ENCODE measurements at regions not wholly inside any gene's neighbourhood (a gene's known extent, or its start where the extent isn't known, plus 50 kb on each side); places are given as distances from the start of the nearest gene placed in this dataset.
"Not testable (repeated sequence)": the region's sequence is repeated elsewhere in the genome, so short reads cannot be mapped to it uniquely, and the experiment has no call there.

- H3K27me3 Mint-ChIP-seq (ENCODE audit: low read depth), result no peaks in the 10 kb centered on the region
- intact Hi-C loops (cut with micrococcal nuclease), result no loop called here
- CTCF ChIA-PET, result no interaction called here
- no peaks in the 10 kb centered on the region for H3K9me3 Mint-ChIP-seq
- no peak for DNase-seq
- no peak overlapping the region for H3K27ac Mint-ChIP-seq
- no peak overlapping the region for H3K4me3 Mint-ChIP-seq
- H3K36me3 Mint-ChIP-seq (ENCODE audit: low read depth), result no peaks in the 10 kb centered on the region
- H3K4me1 Mint-ChIP-seq (ENCODE audit: low read depth), result no peaks in the 10 kb centered on the region
Observed at GRCh38 chr5:107017616-107018015, 653.1 kb downstream of the EFNA5 start.

GRCh38 chr5:107012371-107012770 lies 658.4 kb downstream of the EFNA5 start:
- H3K9me3 Mint-ChIP-seq, result peaks cover 4% of the 10 kb centered on the region
- no peaks in the 10 kb centered on the region for H3K36me3 Mint-ChIP-seq (ENCODE audit: low read depth)
- no peak overlapping the region for H3K4me3 Mint-ChIP-seq
- H3K27me3 Mint-ChIP-seq (ENCODE audit: low read depth), result no peaks in the 10 kb centered on the region
- DNase-seq, result no peak
- intact Hi-C loops (cut with micrococcal nuclease), result no loop called here
- CTCF ChIA-PET, result no interaction called here
- no peaks in the 10 kb centered on the region for H3K4me1 Mint-ChIP-seq (ENCODE audit: low read depth)
- H3K27ac Mint-ChIP-seq, result no peak overlapping the region

- intact Hi-C loops (cut with micrococcal nuclease), result no loop called here
- CTCF ChIA-PET, result no interaction called here
- peaks cover 4% of the 10 kb centered on the region for H3K9me3 Mint-ChIP-seq
- no peak overlapping the region for H3K27ac Mint-ChIP-seq
- no peak for DNase-seq
- no peak overlapping the region for H3K4me3 Mint-ChIP-seq
- H3K27me3 Mint-ChIP-seq (ENCODE audit: low read depth), result no peaks in the 10 kb centered on the region
- no peaks in the 10 kb centered on the region for H3K36me3 Mint-ChIP-seq (ENCODE audit: low read depth)
- H3K4me1 Mint-ChIP-seq (ENCODE audit: low read depth), result no peaks in the 10 kb centered on the region
Observed at GRCh38 chr5:107011605-107012004, 659.1 kb downstream of the EFNA5 start.

- DNase-seq, result no peak
- no peak overlapping the region for H3K27ac Mint-ChIP-seq
- no peak overlapping the region for H3K4me3 Mint-ChIP-seq
- no peaks in the 10 kb centered on the region for H3K27me3 Mint-ChIP-seq (ENCODE audit: low read depth)
- intact Hi-C loops (cut with micrococcal nuclease), result no loop called here
- CTCF ChIA-PET, result no interaction called here
- H3K36me3 Mint-ChIP-seq (ENCODE audit: low read depth), result no peaks in the 10 kb centered on the region
- peaks cover 4% of the 10 kb centered on the region for H3K9me3 Mint-ChIP-seq
- no peaks in the 10 kb centered on the region for H3K4me1 Mint-ChIP-seq (ENCODE audit: low read depth)
Observed at GRCh38 chr5:107010060-107010459, 660.7 kb downstream of the EFNA5 start.

- Mint-ChIP-seq H3K27ac (no peak overlapping the region), H3K27me3 (ENCODE audit: low read depth) (no peaks in the 10 kb centered on the region), H3K4me3 (no peak overlapping the region), H3K9me3 (peaks cover 4% of the 10 kb centered on the region), H3K36me3 (ENCODE audit: low read depth) (no peaks in the 10 kb centered on the region), H3K4me1 (ENCODE audit: low read depth) (no peaks in the 10 kb centered on the region)
- no peak for DNase-seq
- intact Hi-C loops (cut with micrococcal nuclease), result no loop called here
- CTCF ChIA-PET, result no interaction called here
Observed at GRCh38 chr5:107005653-107006052, 665.1 kb downstream of the EFNA5 start.

GRCh38 chr5:107005161-107005560 lies 665.6 kb downstream of the EFNA5 start:
- peaks cover 4% of the 10 kb centered on the region for H3K9me3 Mint-ChIP-seq
- CTCF ChIA-PET, result no interaction called here

GRCh38 chr5:107002115-107002514 lies 668.6 kb downstream of the EFNA5 start:
- DNase-seq, result no peak
- peaks cover 9% of the 10 kb centered on the region for H3K9me3 Mint-ChIP-seq
- intact Hi-C loops (cut with micrococcal nuclease), result no loop called here
- CTCF ChIA-PET, result no interaction called here
- no peaks in the 10 kb centered on the region for H3K36me3 Mint-ChIP-seq (ENCODE audit: low read depth)
- H3K27ac Mint-ChIP-seq, result no peak overlapping the region
- H3K4me3 Mint-ChIP-seq, result no peak overlapping the region
- H3K27me3 Mint-ChIP-seq (ENCODE audit: low read depth), result no peaks in the 10 kb centered on the region
- no peaks in the 10 kb centered on the region for H3K4me1 Mint-ChIP-seq (ENCODE audit: low read depth)

More at GRCh38 chr5:107005161-107005560, 665.6 kb downstream of the EFNA5 start:
- Mint-ChIP-seq H3K4me3 (no peak overlapping the region), H3K27ac (no peak overlapping the region), H3K4me1 (ENCODE audit: low read depth) (no peaks in the 10 kb centered on the region), H3K36me3 (ENCODE audit: low read depth) (no peaks in the 10 kb centered on the region), H3K27me3 (ENCODE audit: low read depth) (no peaks in the 10 kb centered on the region)
- intact Hi-C loops (cut with micrococcal nuclease), result no loop called here
- DNase-seq, result no peak

- H3K27me3 Mint-ChIP-seq (ENCODE audit: low read depth); H3K36me3 Mint-ChIP-seq (ENCODE audit: low read depth); H3K4me1 Mint-ChIP-seq (ENCODE audit: low read depth); CTCF ChIA-PET; H3K4me3 Mint-ChIP-seq; DNase-seq; intact Hi-C loops (cut with micrococcal nuclease); H3K27ac Mint-ChIP-seq: not testable (repeated sequence)
- peaks cover 10% of the 10 kb centered on the region for H3K9me3 Mint-ChIP-seq
Observed at GRCh38 chr5:106999506-106999905, 671.2 kb downstream of the EFNA5 start.

GRCh38 chr5:106986006-106986405 lies 684.7 kb downstream of the EFNA5 start:
- CTCF ChIA-PET, result interaction anchor here (0.9 kb wide), 1 partner anchor 12 kb away, joined by 3 read pairs; no protein-coding TSS in a partner anchor
- H3K9me3 Mint-ChIP-seq, result no peaks in the 10 kb centered on the region
- intact Hi-C loops (cut with micrococcal nuclease), result no loop called here
- no peak overlapping the region for H3K27ac Mint-ChIP-seq
- no peaks in the 10 kb centered on the region for H3K27me3 Mint-ChIP-seq (ENCODE audit: low read depth)
- H3K4me1 Mint-ChIP-seq (ENCODE audit: low read depth), result no peaks in the 10 kb centered on the region
- H3K36me3 Mint-ChIP-seq (ENCODE audit: low read depth), result no peaks in the 10 kb centered on the region
- DNase-seq, result no peak
- no peak overlapping the region for H3K4me3 Mint-ChIP-seq

- DNase-seq, result no peak
- Mint-ChIP-seq H3K4me3 (no peak overlapping the region), H3K27ac (no peak overlapping the region), H3K4me1 (ENCODE audit: low read depth) (no peaks in the 10 kb centered on the region), H3K36me3 (ENCODE audit: low read depth) (no peaks in the 10 kb centered on the region), H3K27me3 (ENCODE audit: low read depth) (no peaks in the 10 kb centered on the region), H3K9me3 (no peaks in the 10 kb centered on the region)
- CTCF ChIA-PET, result no interaction called here
- intact Hi-C loops (cut with micrococcal nuclease), result no loop called here
Observed at GRCh38 chr5:106985174-106985573, 685.6 kb downstream of the EFNA5 start.

- DNase-seq; H3K4me3 Mint-ChIP-seq; CTCF ChIA-PET; intact Hi-C loops (cut with micrococcal nuclease); H3K27me3 Mint-ChIP-seq (ENCODE audit: low read depth); H3K36me3 Mint-ChIP-seq (ENCODE audit: low read depth); H3K9me3 Mint-ChIP-seq; H3K27ac Mint-ChIP-seq; H3K4me1 Mint-ChIP-seq (ENCODE audit: low read depth): not testable (repeated sequence)
Observed at GRCh38 chr5:106979178-106979577, 691.6 kb downstream of the EFNA5 start.

GRCh38 chr5:106978582-106979165 lies 692.1 kb downstream of the EFNA5 start:
- intact Hi-C loops (cut with micrococcal nuclease); DNase-seq; CTCF ChIA-PET; H3K9me3 Mint-ChIP-seq; H3K4me3 Mint-ChIP-seq; H3K4me1 Mint-ChIP-seq (ENCODE audit: low read depth); H3K36me3 Mint-ChIP-seq (ENCODE audit: low read depth); H3K27me3 Mint-ChIP-seq (ENCODE audit: low read depth); H3K27ac Mint-ChIP-seq: not testable (repeated sequence)

GRCh38 chr5:106976363-106976762 lies 694.4 kb downstream of the EFNA5 start:
- no peaks in the 10 kb centered on the region for H3K36me3 Mint-ChIP-seq (ENCODE audit: low read depth)
- H3K27me3 Mint-ChIP-seq (ENCODE audit: low read depth), result peaks cover 3% of the 10 kb centered on the region
- CTCF ChIA-PET, result no interaction called here
- intact Hi-C loops (cut with micrococcal nuclease), result no loop called here
- H3K4me1 Mint-ChIP-seq (ENCODE audit: low read depth), result no peaks in the 10 kb centered on the region
- no peak overlapping the region for H3K27ac Mint-ChIP-seq
- DNase-seq, result no peak
- no peak overlapping the region for H3K4me3 Mint-ChIP-seq
- peaks cover 4% of the 10 kb centered on the region for H3K9me3 Mint-ChIP-seq

- Mint-ChIP-seq H3K27ac (no peak overlapping the region), H3K4me3 (no peak overlapping the region), H3K36me3 (ENCODE audit: low read depth) (no peaks in the 10 kb centered on the region), H3K27me3 (ENCODE audit: low read depth) (no peaks in the 10 kb centered on the region), H3K4me1 (ENCODE audit: low read depth) (no peaks in the 10 kb centered on the region), H3K9me3 (no peaks in the 10 kb centered on the region)
- DNase-seq, result no peak
- intact Hi-C loops (cut with micrococcal nuclease), result no loop called here
- CTCF ChIA-PET, result no interaction called here
Observed at GRCh38 chr5:106974272-106974671, 696.5 kb downstream of the EFNA5 start.

Measured in activated naive CD4-positive, alpha-beta T cell treated with anti-CD3 and anti-CD28 coated beads for 36 hours (primary cell).